ENCODE measurements at regions not wholly inside any gene's neighbourhood (a gene's known extent, or its start where the extent isn't known, plus 50 kb on each side); places are given as distances from the start of the nearest gene placed in this dataset.

GRCh38 chr9:92176068-92176799 is 61.0 kb upstream of the SPTLC1 start:
- TF ChIP-seq CTCF (IDR thresholded peaks at IDR 0.05; ENCODE audit: low read depth, low read length) (no peak), EZH2phosphoT487 (IDR thresholded peaks at IDR 0.05; ENCODE audit: low read depth) (no peak)

Data from OCI-LY3 (cell line).